GM19468 (cell line): ENCODE measurements at regions not wholly inside any gene's neighbourhood (a gene's known extent, or its start where the extent isn't known, plus 50 kb on each side); places are given as distances from the start of the nearest gene placed in this dataset.

Experiments
- ATAC-seq: cut with Tn5 transposase; IDR thresholded peaks from one replicate; pipeline ENCODE4 v1.9.1; 2021; ENCODE audit warnings: mild to moderate bottlenecking, moderate library complexity, moderate number of reproducible peaks; ENCODE audit not compliant: unreplicated experiment; ENCODE audit errors: extremely low read depth

GRCh38 chr4:187424636-187425035 lies 570.9 kb upstream of the ZFP42 start:
- ATAC-seq, result no peak

- no peak for ATAC-seq
Measured at GRCh38 chr4:187426511-187426910, 569.1 kb upstream of the ZFP42 start.

- ATAC-seq, result no peak
Measured at GRCh38 chr4:187432310-187432709, 563.3 kb upstream of the ZFP42 start.

GRCh38 chr4:187433141-187433540 lies 562.4 kb upstream of the ZFP42 start:
- ATAC-seq, result no peak

- no peak for ATAC-seq
Measured at GRCh38 chr4:187436251-187436650, 559.3 kb upstream of the ZFP42 start.

GRCh38 chr4:187444061-187444460 lies 551.5 kb upstream of the ZFP42 start:
- no peak for ATAC-seq

GRCh38 chr4:187449702-187450101 lies 545.9 kb upstream of the ZFP42 start:
- ATAC-seq, result no peak

- no peak for ATAC-seq
Measured at GRCh38 chr4:187451776-187452175, 543.8 kb upstream of the ZFP42 start.

- ATAC-seq, result no peak
Measured at GRCh38 chr4:187460016-187460415, 535.6 kb upstream of the ZFP42 start.

- ATAC-seq, result no peak
Measured at GRCh38 chr4:187464573-187464972, 531.0 kb upstream of the ZFP42 start.

GRCh38 chr4:187467224-187467623 lies 528.3 kb upstream of the ZFP42 start:
- no peak for ATAC-seq

- no peak for ATAC-seq
Measured at GRCh38 chr4:187469627-187470026, 525.9 kb upstream of the ZFP42 start.

- ATAC-seq, result no peak
Measured at GRCh38 chr4:187470061-187470460, 525.5 kb upstream of the ZFP42 start.

GRCh38 chr4:187474238-187474637 lies 521.3 kb upstream of the ZFP42 start:
- ATAC-seq, result no peak

GRCh38 chr4:187475901-187476300 lies 519.7 kb upstream of the ZFP42 start:
- ATAC-seq, result no peak

GRCh38 chr4:187477224-187477623 lies 518.3 kb upstream of the ZFP42 start:
- ATAC-seq, result no peak

GRCh38 chr4:187478292-187479140 lies 517.1 kb upstream of the ZFP42 start:
- no peak for ATAC-seq

GRCh38 chr4:187479511-187479910 lies 516.1 kb upstream of the ZFP42 start:
- ATAC-seq, result no peak

- no peak for ATAC-seq
Measured at GRCh38 chr4:187480146-187481145, 515.1 kb upstream of the ZFP42 start.

- ATAC-seq, result no peak
Measured at GRCh38 chr4:187484186-187484585, 511.4 kb upstream of the ZFP42 start.

GRCh38 chr4:187485676-187486075 lies 509.9 kb upstream of the ZFP42 start:
- ATAC-seq, result no peak
